Anterior cingulate cortex (tissue), 58 donors: ENCODE measurements at regions not wholly inside any gene's neighbourhood (a gene's known extent, or its start where the extent isn't known, plus 50 kb on each side); places are given as distances from the start of the nearest gene placed in this dataset.

Experiments
- DNase-seq, 58 donors: peaks; one replicate each; lab custom pipeline; 2025; lab: John Stamatoyannopoulos, UW

DNA sequence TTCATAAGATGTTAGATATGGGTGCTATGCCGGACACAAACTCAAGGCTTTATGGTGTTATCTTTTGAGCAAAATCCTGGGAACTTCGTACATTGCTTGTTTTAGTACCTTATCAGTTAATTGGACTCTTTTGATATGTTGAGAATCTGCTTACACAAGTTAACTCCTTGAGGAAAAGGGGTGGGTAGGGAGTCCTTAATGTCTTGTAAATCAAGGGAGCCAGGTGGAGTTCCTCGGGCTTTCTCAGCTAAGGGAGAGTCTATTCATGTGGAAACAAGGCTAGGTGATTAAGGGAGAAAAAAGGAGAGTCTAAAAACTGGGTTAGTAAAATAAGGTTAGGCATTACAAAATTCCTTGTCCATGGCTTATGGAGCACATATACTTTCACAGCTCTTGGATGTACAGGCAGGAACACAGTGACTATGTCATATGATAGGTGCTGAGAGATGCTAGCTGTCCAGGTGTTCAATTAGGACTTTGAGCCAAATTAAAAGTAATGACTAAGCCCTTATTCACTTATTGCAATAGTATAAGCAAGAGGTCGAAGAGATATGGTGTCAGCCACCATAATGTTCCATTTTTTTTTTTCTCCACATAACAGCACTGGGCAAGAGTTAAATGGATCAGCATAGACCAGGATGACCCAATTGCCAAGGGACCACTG is 59.5 kb upstream of the DYNAP start:
- no peak for DNase-seq

DNA sequence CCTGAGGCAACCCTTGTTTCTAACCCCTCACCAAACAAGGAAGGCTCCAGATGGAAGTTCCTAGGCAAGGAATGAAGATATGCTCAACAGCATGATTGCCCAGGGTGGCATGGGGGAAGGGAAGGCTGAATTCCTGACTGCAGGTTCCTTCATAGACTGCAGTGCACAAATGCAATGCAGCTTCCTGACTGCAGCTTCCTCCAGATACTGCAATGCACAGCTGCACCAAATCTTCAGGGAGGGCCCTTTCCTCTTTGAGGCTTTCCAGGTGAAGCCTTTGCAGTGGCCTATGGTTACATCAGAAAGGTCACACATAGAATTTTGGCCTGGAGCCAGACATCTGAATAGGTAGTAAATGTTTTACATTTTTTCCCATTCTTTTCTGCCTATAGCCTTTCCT is 58.8 kb upstream of the DYNAP start:
- DNase-seq: no peak

DNA sequence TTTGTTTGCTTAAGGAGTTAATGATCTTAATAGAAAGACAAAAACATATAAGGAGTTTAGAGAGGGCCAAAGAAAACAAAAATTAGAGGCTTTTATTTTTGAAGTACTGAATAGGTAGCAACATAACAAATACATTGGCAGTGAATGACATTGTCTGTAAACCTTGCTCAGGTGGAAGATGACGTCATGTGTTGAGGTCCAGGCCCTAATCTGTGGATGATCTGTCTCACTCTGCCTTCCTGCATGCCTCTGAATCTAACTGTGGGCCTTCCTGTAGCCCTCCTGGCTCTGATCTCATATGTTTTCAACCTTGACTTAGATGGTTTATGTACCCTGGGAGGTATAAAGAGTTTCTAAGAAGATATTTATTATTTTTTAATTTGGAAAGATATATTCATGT is 58.1 kb upstream of the DYNAP start:
- DNase-seq: no peak
